Tibial nerve (tissue), 3 donors: ENCODE measurements at regions not wholly inside any gene's neighbourhood (a gene's known extent, or its start where the extent isn't known, plus 50 kb on each side); places are given as distances from the start of the nearest gene placed in this dataset.

Experiments used
- CTCF ChIP-seq, 5 experiments: fragments of 200-600 bp in 3 of 5; fragments of 450-650 bp in 2 of 5; sonication (generic) in 3 of 5; IDR thresholded peaks; one replicate each; pipeline ENCODE4 v1.5.1; 2016 to 2019; ENCODE audit warnings: antibody characterized with exemption in 5 of 5, mild to moderate bottlenecking in 3 of 5, moderate library complexity in 2 of 5
- POLR2A ChIP-seq, 2 donors: fragments of 450-650 bp; IDR thresholded peaks; one replicate each; pipeline ENCODE4 v1.6.1; 2017; ENCODE audit warnings: antibody characterized with exemption in 2 of 2, mild to moderate bottlenecking in 2 of 2, moderate library complexity in 2 of 2

GRCh38 chr4:38455092-38455862 lies 208.7 kb upstream of the KLF3 start:
- no peak for TF ChIP-seq POLR2A (IDR thresholded peaks at IDR 0.05)
- no peak for TF ChIP-seq CTCF (IDR thresholded peaks at IDR 0.05)
